LNCAP (cell line): ENCODE measurements at regions not wholly inside any gene's neighbourhood (a gene's known extent, or its start where the extent isn't known, plus 50 kb on each side); places are given as distances from the start of the nearest gene placed in this dataset.

Experiments
- TF ChIP-seq, protein P1 (sequence below): fragments of 450-650 bp; IDR thresholded peaks from 2 replicates; pipeline ENCODE4 v1.5.1; 2017; ENCODE audit warnings: mild to moderate bottlenecking

DNA sequence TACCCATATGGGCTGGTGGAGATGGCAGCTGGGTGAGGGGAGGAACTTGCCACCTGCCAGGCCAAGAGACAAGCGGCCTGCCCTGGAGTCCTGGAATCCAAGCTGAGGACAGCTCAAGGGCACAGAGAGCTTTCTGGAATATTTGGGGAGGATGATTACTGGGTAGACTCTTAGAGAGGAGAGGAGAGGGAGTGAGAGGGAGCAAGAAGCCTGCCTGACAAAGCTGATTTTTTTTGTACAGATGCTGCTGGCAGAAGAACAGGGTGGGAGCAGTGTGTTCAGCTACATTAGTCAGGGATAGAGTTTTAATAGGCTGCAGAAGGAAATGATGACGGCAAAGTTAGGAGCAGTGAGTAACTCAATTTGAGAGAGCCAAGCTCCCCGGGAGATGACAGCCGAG, 299.3 kb downstream of the NXPE2 start:
- TF ChIP-seq, protein P1, sequence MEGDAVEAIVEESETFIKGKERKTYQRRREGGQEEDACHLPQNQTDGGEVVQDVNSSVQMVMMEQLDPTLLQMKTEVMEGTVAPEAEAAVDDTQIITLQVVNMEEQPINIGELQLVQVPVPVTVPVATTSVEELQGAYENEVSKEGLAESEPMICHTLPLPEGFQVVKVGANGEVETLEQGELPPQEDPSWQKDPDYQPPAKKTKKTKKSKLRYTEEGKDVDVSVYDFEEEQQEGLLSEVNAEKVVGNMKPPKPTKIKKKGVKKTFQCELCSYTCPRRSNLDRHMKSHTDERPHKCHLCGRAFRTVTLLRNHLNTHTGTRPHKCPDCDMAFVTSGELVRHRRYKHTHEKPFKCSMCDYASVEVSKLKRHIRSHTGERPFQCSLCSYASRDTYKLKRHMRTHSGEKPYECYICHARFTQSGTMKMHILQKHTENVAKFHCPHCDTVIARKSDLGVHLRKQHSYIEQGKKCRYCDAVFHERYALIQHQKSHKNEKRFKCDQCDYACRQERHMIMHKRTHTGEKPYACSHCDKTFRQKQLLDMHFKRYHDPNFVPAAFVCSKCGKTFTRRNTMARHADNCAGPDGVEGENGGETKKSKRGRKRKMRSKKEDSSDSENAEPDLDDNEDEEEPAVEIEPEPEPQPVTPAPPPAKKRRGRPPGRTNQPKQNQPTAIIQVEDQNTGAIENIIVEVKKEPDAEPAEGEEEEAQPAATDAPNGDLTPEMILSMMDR: no peak

DNA sequence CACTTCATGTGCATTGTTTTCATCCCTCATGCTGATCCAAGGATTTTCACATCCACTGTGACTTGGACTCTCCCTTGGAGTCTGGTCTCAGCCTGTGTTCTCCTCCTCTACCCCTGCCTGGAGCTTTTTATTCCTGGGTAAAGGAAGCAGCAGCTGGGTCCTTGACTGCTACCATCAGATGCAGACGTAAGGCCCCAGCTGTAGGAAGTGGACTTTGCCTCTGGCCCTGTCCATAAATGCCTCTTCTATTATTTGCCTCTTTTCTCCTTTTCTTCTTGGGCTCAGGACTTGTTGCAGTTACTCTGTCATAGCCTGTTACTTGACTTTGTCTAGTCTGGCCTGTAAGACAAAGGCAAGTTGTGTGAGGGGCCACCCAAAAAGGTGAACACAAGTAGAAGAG, 303.8 kb downstream of the NXPE2 start:
- TF ChIP-seq, protein P1: no peak

DNA sequence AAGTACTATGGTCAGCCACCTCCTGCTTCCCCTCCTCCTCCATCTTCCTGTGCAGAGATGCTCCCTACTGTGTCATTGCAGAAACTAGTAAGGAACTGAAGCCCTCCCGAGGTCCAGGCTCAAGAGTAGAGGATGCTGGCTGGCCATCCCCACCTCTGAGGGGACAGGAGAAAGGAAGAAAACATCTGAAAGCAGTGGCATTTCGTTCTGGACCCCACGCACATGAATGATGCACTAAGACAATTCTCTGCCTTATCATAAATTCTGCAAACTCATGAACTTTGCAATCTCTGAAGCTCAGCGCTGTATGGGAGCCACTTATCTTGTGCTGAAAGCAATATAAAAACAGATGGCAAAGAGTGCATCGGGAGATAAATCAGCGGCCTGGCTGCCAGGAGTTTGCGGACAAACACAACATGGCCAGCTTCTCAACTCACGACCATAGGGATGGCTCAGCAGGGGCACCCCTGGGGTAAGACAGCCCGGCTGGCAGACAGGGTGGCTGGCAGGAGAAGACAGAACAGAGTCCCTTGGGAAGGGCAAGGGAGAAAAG, 306.4 kb downstream of the NXPE2 start:
- TF ChIP-seq, protein P1: no peak

DNA sequence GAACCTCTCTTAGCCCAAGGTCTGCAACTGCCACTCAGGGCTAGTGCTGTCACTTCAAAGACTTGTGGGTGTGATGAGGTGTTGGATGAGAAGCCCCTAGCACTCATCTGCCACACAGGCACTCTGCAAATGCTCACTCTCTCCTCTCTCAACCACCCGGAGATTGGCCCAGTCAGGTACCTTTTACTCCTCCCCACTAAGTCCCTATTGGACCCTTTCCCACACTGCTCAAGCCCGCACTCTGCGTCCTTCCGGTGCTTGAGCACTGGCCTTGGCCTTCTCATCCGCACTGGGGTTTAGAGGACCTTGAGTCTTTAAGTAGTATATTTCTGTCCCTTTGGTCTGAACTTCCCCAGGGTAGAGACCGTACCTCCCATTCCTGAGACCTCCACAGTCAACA, 308.0 kb downstream of the NXPE2 start:
- TF ChIP-seq, protein P1: no peak

DNA sequence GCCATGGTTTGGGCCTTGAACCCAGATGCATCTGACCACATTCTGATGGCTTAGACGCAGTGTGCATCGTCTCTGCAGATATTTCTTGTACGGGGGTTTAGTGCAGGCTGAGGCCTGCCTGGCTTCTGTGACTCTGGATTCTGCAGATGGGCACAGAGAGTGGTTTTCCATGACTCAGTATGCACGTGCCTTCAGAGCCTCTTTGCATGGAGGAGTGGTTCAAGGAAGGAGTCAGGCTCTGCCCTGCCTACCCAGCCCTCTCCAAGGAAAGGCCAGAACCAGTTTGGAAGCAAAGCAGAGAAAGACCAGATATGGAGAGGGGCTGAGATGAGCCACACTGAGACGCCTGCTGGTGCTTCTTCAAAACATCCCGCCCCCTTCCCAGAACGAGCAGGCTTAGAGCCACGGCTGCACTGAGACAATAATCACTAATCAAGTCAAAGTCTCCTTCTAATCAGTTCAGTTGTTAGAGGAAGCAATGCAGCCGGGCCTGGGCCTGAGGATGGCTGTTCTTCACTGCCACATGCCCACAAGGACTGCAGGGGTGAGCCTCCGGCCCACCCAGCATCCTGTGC, 308.9 kb downstream of the NXPE2 start:
- TF ChIP-seq, protein P1: no peak

DNA sequence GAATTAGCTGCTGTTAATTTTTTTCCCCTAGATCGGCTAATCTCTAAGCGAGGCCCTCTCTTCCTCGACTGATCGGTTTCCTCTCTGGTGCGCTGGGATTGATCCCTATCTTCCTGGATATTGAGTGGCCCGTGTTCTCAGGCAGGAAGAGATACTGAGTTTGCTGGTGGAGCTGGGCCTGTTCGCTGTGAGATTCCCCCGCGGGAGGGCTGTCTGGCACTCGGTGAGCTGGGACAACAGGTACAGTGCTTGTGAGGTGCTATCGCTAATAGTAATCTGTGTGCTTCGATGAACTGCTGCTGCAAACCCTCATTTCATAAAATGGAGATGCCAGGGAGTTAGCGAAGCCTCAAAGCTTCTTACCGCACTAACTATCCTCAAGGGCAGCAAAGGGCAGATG, 310.3 kb downstream of the NXPE2 start:
- TF ChIP-seq, protein P1: no peak

DNA sequence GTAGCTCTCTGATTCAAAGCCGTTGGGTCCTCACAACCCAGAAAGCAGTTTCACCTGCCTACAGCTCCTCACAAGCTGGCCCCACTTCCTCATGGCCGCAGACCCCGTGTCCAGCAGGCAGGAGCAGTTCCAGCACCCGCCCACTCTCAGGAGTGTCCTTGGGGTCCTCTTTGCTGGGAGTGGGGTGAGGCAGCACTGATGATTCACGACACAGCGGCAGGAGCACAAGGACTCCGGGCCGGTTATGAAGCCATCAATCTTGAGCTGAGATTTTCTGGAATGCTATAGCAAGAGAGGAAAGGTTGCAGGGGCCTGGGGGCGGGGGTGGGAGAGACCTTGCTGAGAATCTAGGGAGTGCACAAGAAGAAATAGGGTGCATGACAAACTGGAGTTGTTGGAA, 311.2 kb downstream of the NXPE2 start:
- TF ChIP-seq, protein P1: no peak

DNA sequence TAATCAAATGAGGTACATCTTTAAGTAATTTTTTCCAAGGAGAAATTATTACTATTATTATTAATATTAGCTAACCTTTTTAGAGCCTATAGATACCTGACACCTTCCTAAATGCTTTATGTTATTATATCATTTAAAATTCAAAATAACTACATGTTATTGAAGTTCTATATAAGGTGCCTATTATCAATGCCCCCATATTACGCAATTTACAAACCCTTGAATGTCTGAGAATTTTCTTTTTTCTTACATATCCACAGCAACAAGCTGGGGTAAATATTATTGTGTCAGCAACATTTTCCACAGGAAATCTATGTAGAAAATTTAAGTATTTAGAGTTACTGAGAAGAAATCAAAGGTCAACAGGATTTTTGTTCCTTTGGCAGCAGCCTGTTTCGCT, 327.3 kb downstream of the NXPE2 start:
- TF ChIP-seq, protein P1: no peak
